Loucy (cell line): ENCODE measurements at regions not wholly inside any gene's neighbourhood (a gene's known extent, or its start where the extent isn't known, plus 50 kb on each side); places are given as distances from the start of the nearest gene placed in this dataset.
"Not testable (repeated sequence)": the region's sequence is repeated elsewhere in the genome, so short reads cannot be mapped to it uniquely, and the experiment has no call there.

Experiments used
- H2AFZ ChIP-seq: fragments of 200-600 bp; sonication (generic); 2 replicates; pipeline ENCODE4 v1.6.0; 2016; ENCODE audit warnings: antibody characterized with exemption, mild to moderate bottlenecking, low read length, moderate library complexity
- H3F3A ChIP-seq: fragments of 200-600 bp; 2 replicates; pipeline ENCODE4 v1.6.0; 2016; ENCODE audit warnings: antibody characterized with exemption, low read depth, mild to moderate bottlenecking
- H3K27me3 ChIP-seq: fragments of 200-600 bp; sonication (generic); 2 replicates; pipeline ENCODE4 v1.6.1; 2014; ENCODE audit warnings: low read length, mild to moderate bottlenecking; ENCODE audit not compliant: insufficient read depth, poor library complexity, severe bottlenecking
- H3K36me3 ChIP-seq: fragments of 200-600 bp; sonication (generic); 2 replicates; pipeline ENCODE4 v1.6.1; 2016; ENCODE audit warnings: low read length; ENCODE audit not compliant: insufficient read depth
- H3K4me1 ChIP-seq: fragments of 200-600 bp; sonication (generic); 2 replicates; pipeline ENCODE4 v1.5.1; 2014; ENCODE audit warnings: low read length, mild to moderate bottlenecking; ENCODE audit not compliant: insufficient read depth, poor library complexity, severe bottlenecking
- H3K4me2 ChIP-seq: fragments of 200-600 bp; sonication (generic); 2 replicates; pipeline ENCODE4 v1.6.0; 2014; ENCODE audit warnings: antibody characterized with exemption, low read length, low read depth, mild to moderate bottlenecking; ENCODE audit not compliant: poor library complexity, severe bottlenecking
- H3K4me3 ChIP-seq: fragments of 200-600 bp; sonication (generic); 2 replicates; pipeline ENCODE4 v1.5.1; 2014; ENCODE audit warnings: low read length, mild to moderate bottlenecking, mixed read lengths; ENCODE audit not compliant: poor library complexity, severe bottlenecking
- H3K79me2 ChIP-seq: fragments of 200-600 bp; sonication (generic); 2 replicates; pipeline ENCODE4 v1.6.1; 2014; ENCODE audit warnings: low read length; ENCODE audit not compliant: insufficient read depth
- H3K9ac ChIP-seq: fragments of 200-600 bp; sonication (generic); 2 replicates; pipeline ENCODE4 v1.6.0; 2014; ENCODE audit warnings: mild to moderate bottlenecking, low read depth, low read length, moderate library complexity; ENCODE audit not compliant: poor library complexity, severe bottlenecking
- H3K9me2 ChIP-seq: fragments of 200-600 bp; sonication (generic); replicated peaks from 2 replicates; pipeline ENCODE4 v1.6.1; 2016; ENCODE audit warnings: low read depth, low read length, mixed read lengths
- H3K9me3 ChIP-seq: fragments of 200-600 bp; sonication (generic); 2 replicates; pipeline ENCODE4 v1.6.1; 2014; ENCODE audit warnings: mild to moderate bottlenecking, antibody characterized with exemption, low read length, low read depth; ENCODE audit not compliant: insufficient read depth
- H4K20me1 ChIP-seq: fragments of 200-600 bp; sonication (generic); 2 replicates; pipeline ENCODE4 v1.6.0; 2014; ENCODE audit warnings: antibody characterized with exemption, low read length, mild to moderate bottlenecking; ENCODE audit not compliant: insufficient read depth, poor library complexity, severe bottlenecking
- CTCF ChIP-seq: fragments of 200-600 bp; sonication (generic); conservative IDR thresholded peaks from 2 replicates; pipeline ENCODE4 v1.5.1; 2014; ENCODE audit warnings: mild to moderate bottlenecking, antibody characterized with exemption, low read length
- EZH2phosphoT487 ChIP-seq: fragments of 200-600 bp; IDR thresholded peaks from 2 replicates; pipeline ENCODE4 v1.6.1; 2018; ENCODE audit warnings: antibody characterized with exemption, mild to moderate bottlenecking, moderate library complexity, borderline replicate concordance

GRCh38 chr2:3034856-3035255 lies 342.8 kb downstream of the EIPR1 start:
- no peak overlapping the region for H3K9ac ChIP-seq
- no peak overlapping the region for H3K4me2 ChIP-seq
- H3K27me3 ChIP-seq: no peaks in the 10 kb centered on the region
- no peaks in the 10 kb centered on the region for H3K36me3 ChIP-seq
- H4K20me1 ChIP-seq: no peaks in the 10 kb centered on the region
- H3F3A ChIP-seq: no peaks in the 10 kb centered on the region
- peaks cover 15% of the 10 kb centered on the region; the same call in 1 of the 2 replicates for H3K9me3 ChIP-seq
- TF ChIP-seq CTCF: no peak
- TF ChIP-seq EZH2phosphoT487: no peak
- H3K4me3 ChIP-seq: no peak overlapping the region
- H2AFZ ChIP-seq: no peak overlapping the region
- no peaks in the 10 kb centered on the region for H3K79me2 ChIP-seq
- H3K4me1 ChIP-seq: no peaks in the 10 kb centered on the region
- H3K9me2 ChIP-seq: no peaks in the 10 kb centered on the region

GRCh38 chr2:3034396-3034795 lies 343.2 kb downstream of the EIPR1 start:
- Histone ChIP-seq H3K4me3 (no peak overlapping the region), H4K20me1 (no peaks in the 10 kb centered on the region), H3K27me3 (no peaks in the 10 kb centered on the region), H3K79me2 (no peaks in the 10 kb centered on the region), H3K9ac (no peak overlapping the region), H3F3A (no peaks in the 10 kb centered on the region), H3K4me1 (no peaks in the 10 kb centered on the region), H3K4me2 (no peak overlapping the region), H2AFZ (no peak overlapping the region), H3K9me2 (no peaks in the 10 kb centered on the region), H3K36me3 (no peaks in the 10 kb centered on the region), H3K9me3 (peaks cover 15% of the 10 kb centered on the region; the same call in 1 of the 2 replicates)
- TF ChIP-seq EZH2phosphoT487 (no peak), CTCF (no peak)

- no peak overlapping the region for H3K9ac ChIP-seq
- H3K4me2 ChIP-seq: no peak overlapping the region
- peaks cover 12% of the 10 kb centered on the region; the same call in 1 of the 2 replicates for H3K9me3 ChIP-seq
- H3K4me1 ChIP-seq: no peaks in the 10 kb centered on the region
- H4K20me1 ChIP-seq: no peaks in the 10 kb centered on the region
- no peak overlapping the region for H3K4me3 ChIP-seq
- no peak overlapping the region for H2AFZ ChIP-seq
- H3F3A ChIP-seq: no peaks in the 10 kb centered on the region
- no peak for TF ChIP-seq EZH2phosphoT487
- no peak for TF ChIP-seq CTCF
- no peaks in the 10 kb centered on the region for H3K9me2 ChIP-seq
- H3K27me3 ChIP-seq: no peaks in the 10 kb centered on the region
- H3K79me2 ChIP-seq: no peaks in the 10 kb centered on the region
- H3K36me3 ChIP-seq: no peaks in the 10 kb centered on the region
These were observed 344.3 kb downstream of the EIPR1 start for GRCh38 chr2:3033315-3033714.

- not testable (repeated sequence) for H3K4me2 ChIP-seq, H3K9me2 ChIP-seq, H3K9ac ChIP-seq, H3K79me2 ChIP-seq, H4K20me1 ChIP-seq, H3F3A ChIP-seq, H3K9me3 ChIP-seq, H3K4me3 ChIP-seq, H3K36me3 ChIP-seq, H2AFZ ChIP-seq, H3K27me3 ChIP-seq, H3K4me1 ChIP-seq
These were observed 346.8 kb downstream of the EIPR1 start for GRCh38 chr2:3030791-3031190.
